ENCODE measurements at regions not wholly inside any gene's neighbourhood (a gene's known extent, or its start where the extent isn't known, plus 50 kb on each side); places are given as distances from the start of the nearest gene placed in this dataset.

- H3K36me3 ChIP-seq = no peaks in the 10 kb centered on the region
- no peak overlapping the region for H3K27ac ChIP-seq
- H3K27me3 ChIP-seq = no peaks in the 10 kb centered on the region
- H3K4me3 ChIP-seq = no peak overlapping the region
- DNase-seq = no peak
- TF ChIP-seq CTCF (IDR thresholded peaks at IDR 0.05) (no peak), POLR2A (IDR thresholded peaks at IDR 0.05) (no peak)
- H3K9me3 ChIP-seq = no peaks in the 10 kb centered on the region
- peaks cover 0 to 4% (median 2%) of the 10 kb centered on the region in 4 donors for H3K4me1 ChIP-seq
Measured at GRCh38 chr5:152529440-152529839, 124.4 kb upstream of the NMUR2 start.

GRCh38 chr5:152532714-152533113 is 127.6 kb upstream of the NMUR2 start:
- Histone ChIP-seq H3K27ac (no peak overlapping the region), H3K36me3 (no peaks in the 10 kb centered on the region), H3K9me3 (no peaks in the 10 kb centered on the region), H3K27me3 (no peaks in the 10 kb centered on the region), H3K4me1 (no peaks in the 10 kb centered on the region), H3K4me3 (no peak overlapping the region)
- DNase-seq = no peak
- TF ChIP-seq POLR2A (IDR thresholded peaks at IDR 0.05) = no peak
- peak in 4 of 6 experiments; percentile 42 to 68 (median 66) for TF ChIP-seq CTCF (IDR thresholded peaks at IDR 0.05)

- H3K27me3 ChIP-seq = no peaks in the 10 kb centered on the region
- H3K9me3 ChIP-seq = no peaks in the 10 kb centered on the region
- H3K36me3 ChIP-seq = no peaks in the 10 kb centered on the region
- no peak overlapping the region for H3K4me3 ChIP-seq
- no peak overlapping the region for H3K27ac ChIP-seq
- TF ChIP-seq POLR2A (IDR thresholded peaks at IDR 0.05) = no peak
- TF ChIP-seq CTCF (IDR thresholded peaks at IDR 0.05) = no peak
- no peak for DNase-seq
- H3K4me1 ChIP-seq = no peaks in the 10 kb centered on the region
Measured at GRCh38 chr5:152534641-152535040, 129.6 kb upstream of the NMUR2 start.

- H3K36me3 ChIP-seq = no peaks in the 10 kb centered on the region
- H3K27ac ChIP-seq = no peak overlapping the region
- no peaks in the 10 kb centered on the region for H3K4me1 ChIP-seq
- no peak overlapping the region for H3K4me3 ChIP-seq
- H3K9me3 ChIP-seq = no peaks in the 10 kb centered on the region
- H3K27me3 ChIP-seq = no peaks in the 10 kb centered on the region
- no peak for DNase-seq
- no peak for TF ChIP-seq CTCF (IDR thresholded peaks at IDR 0.05)
- no peak for TF ChIP-seq POLR2A (IDR thresholded peaks at IDR 0.05)
Measured at GRCh38 chr5:152542741-152543140, 137.7 kb upstream of the NMUR2 start.

GRCh38 chr5:152546493-152546892 is 141.4 kb upstream of the NMUR2 start:
- no peak for TF ChIP-seq CTCF (IDR thresholded peaks at IDR 0.05)
- no peak for TF ChIP-seq POLR2A (IDR thresholded peaks at IDR 0.05)
- H3K36me3 ChIP-seq = no peaks in the 10 kb centered on the region

GRCh38 chr5:152547202-152547601 is 142.1 kb upstream of the NMUR2 start:
- H3K4me1 ChIP-seq = no peaks in the 10 kb centered on the region
- H3K36me3 ChIP-seq = no peaks in the 10 kb centered on the region
- DNase-seq = no peak
- H3K27ac ChIP-seq = no peak overlapping the region
- H3K4me3 ChIP-seq = no peak overlapping the region
- H3K27me3 ChIP-seq = no peaks in the 10 kb centered on the region
- TF ChIP-seq POLR2A (IDR thresholded peaks at IDR 0.05) = no peak
- no peak for TF ChIP-seq CTCF (IDR thresholded peaks at IDR 0.05)
- no peaks in the 10 kb centered on the region for H3K9me3 ChIP-seq

More at GRCh38 chr5:152546493-152546892, 141.4 kb upstream of the NMUR2 start:
- Histone ChIP-seq H3K27me3 (no peaks in the 10 kb centered on the region), H3K4me1 (no peaks in the 10 kb centered on the region), H3K27ac (no peak overlapping the region), H3K4me3 (no peak overlapping the region), H3K9me3 (no peaks in the 10 kb centered on the region)
- DNase-seq = no peak

All from Peyer's patch (tissue), 4 donors.